HG03432 (cell line): ENCODE measurements at regions not wholly inside any gene's neighbourhood (a gene's known extent, or its start where the extent isn't known, plus 50 kb on each side); places are given as distances from the start of the nearest gene placed in this dataset.
"Not testable (repeated sequence)": the region's sequence is repeated elsewhere in the genome, so short reads cannot be mapped to it uniquely, and the experiment has no call there.

ENCODE experiments used
- ATAC-seq: cut with Tn5 transposase; IDR thresholded peaks from one replicate; pipeline ENCODE4 v1.9.1; 2021; ENCODE audit warnings: mild to moderate bottlenecking, moderate library complexity; ENCODE audit not compliant: unreplicated experiment

DNA sequence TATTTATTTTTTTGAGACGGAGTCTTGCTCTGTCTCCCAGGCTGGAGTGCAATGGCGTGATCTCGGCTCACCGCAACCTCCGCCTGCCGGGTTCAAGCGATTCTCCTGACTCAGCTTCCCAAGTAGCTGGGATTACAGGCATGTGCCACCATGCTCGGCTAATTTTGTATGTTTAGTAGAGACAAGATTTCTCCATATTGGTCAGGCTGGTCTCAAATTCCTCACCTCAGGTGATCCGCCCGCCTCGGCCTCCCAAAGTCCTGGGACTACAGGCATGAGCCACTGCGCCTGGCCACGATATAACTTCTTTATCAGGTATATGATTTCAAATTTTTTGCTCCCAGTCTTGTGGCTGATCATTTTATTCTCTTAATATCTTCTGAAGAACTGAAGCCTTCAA lies 1506.3 kb downstream of the FAM181B start:
- not testable (repeated sequence) for ATAC-seq

- ATAC-seq = no peak
These were observed 1509.3 kb downstream of the FAM181B start for GRCh38 chr11:81224396-81224795.

GRCh38 chr11:81222491-81222890 lies 1511.2 kb downstream of the FAM181B start:
- ATAC-seq = no peak

GRCh38 chr11:81220146-81220895 lies 1513.3 kb downstream of the FAM181B start:
- no peak for ATAC-seq

- no peak for ATAC-seq
These were observed 1514.0 kb downstream of the FAM181B start for GRCh38 chr11:81219661-81220060.

GRCh38 chr11:81218440-81218839 lies 1515.2 kb downstream of the FAM181B start:
- no peak for ATAC-seq

GRCh38 chr11:81211050-81211449 lies 1522.6 kb downstream of the FAM181B start:
- no peak for ATAC-seq

DNA sequence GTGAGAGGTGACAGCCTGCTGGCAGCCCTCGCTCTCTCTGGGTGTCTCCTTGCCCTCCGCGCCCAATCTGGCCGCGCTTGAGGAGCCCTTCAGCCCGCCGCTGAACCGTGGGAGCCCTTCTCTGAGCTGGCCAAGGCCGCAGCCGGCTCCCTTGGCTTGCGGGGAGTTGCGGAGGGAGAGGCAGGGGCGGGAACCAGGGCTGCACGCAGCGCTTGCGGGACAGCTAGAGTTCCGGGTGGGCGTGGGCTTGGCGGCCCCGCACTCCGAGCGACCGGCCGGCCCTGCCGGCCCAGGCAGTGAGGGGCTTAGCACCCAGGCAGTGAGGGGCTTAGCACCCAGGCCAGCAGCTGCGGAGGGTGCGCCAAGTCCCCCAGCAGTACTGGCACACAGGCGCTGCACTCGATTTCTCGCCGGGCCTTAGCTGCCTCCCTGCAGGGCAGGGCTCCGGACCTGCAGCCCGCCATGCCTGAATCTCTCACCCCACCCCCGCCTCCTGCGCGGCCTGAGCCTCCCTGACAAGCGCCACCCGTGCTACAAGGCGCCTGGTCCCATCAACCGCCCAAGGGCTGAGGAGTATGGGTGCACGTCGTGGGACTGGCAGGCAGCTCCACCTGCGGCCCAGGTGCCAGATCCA lies 1526.1 kb downstream of the FAM181B start:
- no peak for ATAC-seq

- no peak for ATAC-seq
These were observed 1529.8 kb downstream of the FAM181B start for GRCh38 chr11:81203876-81204275.

- no peak for ATAC-seq
These were observed 1536.3 kb downstream of the FAM181B start for GRCh38 chr11:81197396-81197795.

GRCh38 chr11:81192516-81192915 lies 1541.1 kb downstream of the FAM181B start:
- no peak for ATAC-seq

- ATAC-seq = no peak
These were observed 1543.1 kb downstream of the FAM181B start for GRCh38 chr11:81190546-81190945.

DNA sequence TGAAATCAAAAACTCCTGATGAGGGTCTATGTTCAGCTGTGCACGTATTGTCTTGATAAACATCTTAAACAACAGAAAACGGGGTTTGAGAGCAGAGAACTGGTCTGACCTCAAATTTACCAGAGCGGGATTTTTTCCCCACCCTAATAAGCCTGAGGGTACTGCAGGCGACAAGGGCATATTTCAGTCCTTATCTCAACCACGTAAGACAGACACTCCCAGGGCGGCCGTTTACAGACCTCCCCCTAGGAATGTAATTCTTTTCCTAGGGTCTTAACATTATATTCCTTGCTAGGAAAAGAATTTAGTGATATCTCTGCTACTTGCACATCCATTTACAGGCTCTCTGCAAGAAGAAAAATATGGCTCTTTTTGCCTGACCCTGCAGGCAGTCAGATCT lies 1546.6 kb downstream of the FAM181B start:
- not testable (repeated sequence) for ATAC-seq

DNA sequence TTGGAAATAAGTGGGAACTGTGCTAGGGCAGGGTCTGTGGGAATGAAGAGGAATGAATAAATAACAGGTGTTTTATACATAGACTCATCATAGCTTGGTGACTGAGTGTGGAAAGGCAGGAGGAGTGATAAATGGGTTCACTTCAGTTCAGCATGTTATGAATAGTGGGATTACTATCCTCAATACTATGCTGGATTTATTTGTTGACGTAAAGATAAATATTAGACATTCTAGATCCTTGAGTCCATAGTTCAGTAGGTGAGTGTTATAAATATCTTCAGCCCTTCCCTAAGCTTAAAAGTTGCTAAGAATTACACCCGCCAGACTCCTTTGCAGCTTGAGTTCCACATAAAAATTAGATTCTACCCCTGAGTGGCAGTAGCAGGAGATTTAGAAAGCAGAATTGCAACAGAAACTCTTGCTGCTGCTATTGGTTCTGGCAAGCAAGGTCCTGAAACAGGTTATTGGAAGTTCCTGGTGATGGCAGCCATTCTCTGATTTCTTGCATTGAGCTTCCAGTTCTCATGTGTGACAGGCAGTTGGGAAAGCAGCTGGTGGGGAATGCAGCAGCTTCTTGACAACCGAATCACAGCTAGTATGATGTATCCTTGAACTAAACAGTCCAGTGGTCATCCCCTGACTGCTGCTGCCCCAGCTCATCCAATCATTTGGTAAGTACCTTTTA lies 1558.9 kb downstream of the FAM181B start:
- no peak for ATAC-seq

GRCh38 chr11:81165164-81165563 lies 1568.5 kb downstream of the FAM181B start:
- no peak for ATAC-seq

DNA sequence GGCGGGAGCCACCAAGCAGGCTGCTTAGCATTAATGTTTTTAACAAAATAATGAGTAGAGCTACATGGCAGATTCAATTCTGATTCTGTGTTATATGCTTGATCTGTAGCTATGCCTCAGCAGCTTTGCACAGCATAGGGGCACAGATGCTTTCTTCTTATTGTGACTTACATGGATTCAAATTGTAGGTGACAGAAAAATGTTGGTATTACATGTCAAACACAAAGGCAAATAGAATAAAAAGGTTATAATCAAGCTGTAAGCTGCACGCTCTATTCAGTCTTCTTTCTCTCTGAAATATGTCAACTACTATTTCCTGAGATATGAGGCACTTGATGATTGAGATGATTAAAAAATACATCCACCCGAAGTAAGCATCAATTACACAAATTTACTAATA lies 1573.8 kb downstream of the FAM181B start:
- no peak for ATAC-seq

DNA sequence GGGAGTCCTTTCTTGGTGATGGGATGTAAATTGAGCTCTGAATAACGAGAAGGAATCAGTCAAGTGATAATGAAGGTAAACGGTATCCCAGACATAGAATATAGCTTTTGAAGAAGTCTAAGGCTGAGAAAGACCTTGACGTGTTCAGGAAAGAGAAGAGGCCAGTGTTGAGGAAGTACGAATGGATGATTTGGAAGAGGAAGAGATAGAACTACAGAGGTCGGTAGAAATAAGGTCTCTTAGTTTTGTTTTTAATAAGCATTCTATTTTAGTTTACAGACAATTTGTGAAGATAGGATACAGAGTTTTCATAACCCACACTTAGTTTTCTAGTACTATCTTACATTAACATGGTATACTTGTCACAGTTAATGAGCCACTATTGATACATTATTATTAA lies 1598.1 kb downstream of the FAM181B start:
- ATAC-seq = peak; percentile 56

- no peak for ATAC-seq
These were observed 1604.0 kb downstream of the FAM181B start for GRCh38 chr11:81129618-81130017.

- no peak for ATAC-seq
These were observed 1620.9 kb downstream of the FAM181B start for GRCh38 chr11:81112718-81113117.

- no peak for ATAC-seq
These were observed 1629.6 kb downstream of the FAM181B start for GRCh38 chr11:81104051-81104450.

DNA sequence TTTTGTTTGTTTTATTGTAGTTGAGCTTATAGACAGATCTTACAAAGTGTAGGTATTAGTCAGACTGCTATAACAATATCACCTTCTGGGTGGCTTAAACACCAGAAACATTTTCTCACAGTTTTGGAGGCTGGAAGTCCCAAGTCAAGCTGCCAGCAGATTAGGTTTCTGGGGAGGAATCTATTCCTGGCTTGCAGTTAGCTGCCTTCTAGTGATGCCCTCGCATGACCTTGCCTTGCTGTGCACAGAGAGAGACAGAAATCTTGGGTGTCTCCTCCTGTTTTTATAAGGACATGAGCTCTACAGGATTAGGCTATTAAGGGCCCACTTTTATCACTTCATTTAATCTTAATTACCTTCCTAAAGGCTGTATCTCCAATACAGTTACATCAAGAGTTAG lies 1635.2 kb downstream of the FAM181B start:
- no peak for ATAC-seq

- no peak for ATAC-seq
These were observed 1641.1 kb downstream of the FAM181B start for GRCh38 chr11:81092522-81092921.
